Naive B cell (primary cell): ENCODE measurements at regions not wholly inside any gene's neighbourhood (a gene's known extent, or its start where the extent isn't known, plus 50 kb on each side); places are given as distances from the start of the nearest gene placed in this dataset.

Experiments used
- ATAC-seq, 2 donors: fragments of 150-1000 bp; cut with Tn5 transposase; 2 replicates each; pipeline ENCODE4 v1.10.0; 2021; ENCODE audit warnings: low read depth in 2 of 2, mild to moderate bottlenecking in 2 of 2, moderate library complexity in 2 of 2
- DNase-seq: peaks from one replicate; pipeline ENCODE4 v3.0.0; 2022
- H3K27ac Mint-ChIP-seq, 6 donors: one replicate each; pipeline ENCODE4 v1.8.0; 2020 to 2022; ENCODE audit warnings: mild to moderate bottlenecking in 6 of 6, mixed read lengths in 6 of 6, moderate library complexity in 5 of 6, inconsistent platforms in 2 of 6
- H3K27me3 Mint-ChIP-seq, 3 donors: one replicate each; pipeline ENCODE4 v1.8.0; 2021 to 2022; ENCODE audit warnings: mixed read lengths in 3 of 3, mild to moderate bottlenecking in 1 of 3
- H3K36me3 Mint-ChIP-seq, 2 donors: one replicate each; pipeline ENCODE4 v1.8.0; 2020 to 2022; ENCODE audit warnings: mixed read lengths in 2 of 2, inconsistent platforms in 1 of 2, mild to moderate bottlenecking in 1 of 2
- H3K4me1 Mint-ChIP-seq, 3 donors: one replicate each; pipeline ENCODE4 v1.8.0; 2020 to 2022; ENCODE audit warnings: mixed read lengths in 3 of 3, inconsistent platforms in 1 of 3, mild to moderate bottlenecking in 1 of 3, moderate library complexity in 1 of 3
- H3K4me3 Mint-ChIP-seq, 8 donors: one replicate each; pipeline ENCODE4 v1.8.0; 2020 to 2022; ENCODE audit warnings: mild to moderate bottlenecking in 8 of 8, mixed read lengths in 8 of 8, moderate library complexity in 8 of 8, inconsistent platforms in 2 of 8
- H3K9me3 Mint-ChIP-seq, 7 donors: one replicate each; pipeline ENCODE4 v1.8.0; 2020 to 2022; ENCODE audit warnings: mixed read lengths in 7 of 7, mild to moderate bottlenecking in 5 of 7, inconsistent platforms in 2 of 7, moderate library complexity in 1 of 7

GRCh38 chr17:77808686-77809425 is 149.6 kb upstream of the TNRC6C start:
- no peak for DNase-seq

GRCh38 chr17:77809814-77810213 is 148.7 kb upstream of the TNRC6C start:
- Mint-ChIP-seq H3K4me1 (no peaks in the 10 kb centered on the region), H3K27me3 (peaks cover 15 to 21% (median 18%) of the 10 kb centered on the region in 3 donors), H3K4me3 (no peak overlapping the region), H3K36me3 (no peaks in the 10 kb centered on the region), H3K27ac (no peak overlapping the region), H3K9me3 (no peaks in the 10 kb centered on the region)
- ATAC-seq: no peak
- DNase-seq: no peak

More at GRCh38 chr17:77808686-77809425, 149.6 kb upstream of the TNRC6C start:
- ATAC-seq: no peak
- no peak overlapping the region for H3K4me3 Mint-ChIP-seq
- no peaks in the 10 kb centered on the region for H3K36me3 Mint-ChIP-seq
- no peaks in the 10 kb centered on the region for H3K9me3 Mint-ChIP-seq
- H3K4me1 Mint-ChIP-seq: no peaks in the 10 kb centered on the region
- H3K27me3 Mint-ChIP-seq: peaks cover 24 to 28% (median 27%) of the 10 kb centered on the region in 3 donors
- H3K27ac Mint-ChIP-seq: no peak overlapping the region

- no peaks in the 10 kb centered on the region for H3K4me1 Mint-ChIP-seq
- no peaks in the 10 kb centered on the region for H3K9me3 Mint-ChIP-seq
- DNase-seq: no peak
- H3K4me3 Mint-ChIP-seq: no peak overlapping the region
- peak overlapping the region in 1 of 6 donors; percentile 3 for H3K27ac Mint-ChIP-seq
- no peaks in the 10 kb centered on the region for H3K36me3 Mint-ChIP-seq
- H3K27me3 Mint-ChIP-seq: peaks cover 14 to 17% (median 16%) of the 10 kb centered on the region in 3 donors
- no peak for ATAC-seq
Measured at GRCh38 chr17:77810536-77810935, 148.0 kb upstream of the TNRC6C start.

- peaks cover 16 to 21% (median 18%) of the 10 kb centered on the region in 3 donors for H3K27me3 Mint-ChIP-seq
- no peak for DNase-seq
- no peak overlapping the region for H3K4me3 Mint-ChIP-seq
- no peaks in the 10 kb centered on the region for H3K9me3 Mint-ChIP-seq
- no peaks in the 10 kb centered on the region for H3K4me1 Mint-ChIP-seq
- no peak overlapping the region for H3K27ac Mint-ChIP-seq
- no peaks in the 10 kb centered on the region for H3K36me3 Mint-ChIP-seq
- no peak for ATAC-seq
Measured at GRCh38 chr17:77811521-77811920, 147.0 kb upstream of the TNRC6C start.

- H3K9me3 Mint-ChIP-seq: peaks cover 0 to 3% (median 0%) of the 10 kb centered on the region in 7 donors
- no peaks in the 10 kb centered on the region for H3K36me3 Mint-ChIP-seq
- DNase-seq (no peak), ATAC-seq (no peak)
- peak overlapping the region in 1 of 8 donors; percentile 25 for H3K4me3 Mint-ChIP-seq
- peaks cover 17 to 22% (median 17%) of the 10 kb centered on the region in 3 donors for H3K27me3 Mint-ChIP-seq
- peak overlapping the region in 1 of 6 donors; percentile 48 for H3K27ac Mint-ChIP-seq
- no peaks in the 10 kb centered on the region for H3K4me1 Mint-ChIP-seq
Measured at GRCh38 chr17:77814091-77814772, 144.3 kb upstream of the TNRC6C start.

- ATAC-seq (no peak), DNase-seq (no peak)
- H3K27ac Mint-ChIP-seq: peak overlapping the region in 1 of 6 donors; percentile 65
- peaks cover 0 to 3% (median 0%) of the 10 kb centered on the region in 7 donors for H3K9me3 Mint-ChIP-seq
- H3K4me3 Mint-ChIP-seq: no peak overlapping the region
- no peaks in the 10 kb centered on the region for H3K36me3 Mint-ChIP-seq
- peaks cover 0 to 3% (median 0%) of the 10 kb centered on the region in 3 donors for H3K4me1 Mint-ChIP-seq
- peaks cover 24 to 28% (median 26%) of the 10 kb centered on the region in 3 donors for H3K27me3 Mint-ChIP-seq
Measured at GRCh38 chr17:77815127-77815905, 143.2 kb upstream of the TNRC6C start.

- Mint-ChIP-seq H3K4me3 (no peak overlapping the region), H3K36me3 (no peaks in the 10 kb centered on the region), H3K9me3 (peaks cover 0 to 3% (median 0%) of the 10 kb centered on the region in 7 donors), H3K27me3 (peaks cover 29 to 45% (median 38%) of the 10 kb centered on the region in 3 donors), H3K4me1 (peaks cover 0 to 12% (median 3%) of the 10 kb centered on the region in 3 donors), H3K27ac (no peak overlapping the region)
- ATAC-seq (no peak), DNase-seq (no peak)
Measured at GRCh38 chr17:77817953-77818352, 140.6 kb upstream of the TNRC6C start.

- no peak overlapping the region for H3K4me3 Mint-ChIP-seq
- H3K27me3 Mint-ChIP-seq: peaks cover 31 to 60% (median 54%) of the 10 kb centered on the region in 3 donors
- peaks cover 0 to 12% (median 3%) of the 10 kb centered on the region in 3 donors for H3K4me1 Mint-ChIP-seq
- H3K9me3 Mint-ChIP-seq: peaks cover 0 to 5% (median 0%) of the 10 kb centered on the region in 7 donors
- H3K36me3 Mint-ChIP-seq: peaks cover 0 to 10% of the 10 kb centered on the region in 2 donors
- no peak for DNase-seq
- no peak overlapping the region for H3K27ac Mint-ChIP-seq
- ATAC-seq: no peak
Measured at GRCh38 chr17:77819497-77819896, 139.0 kb upstream of the TNRC6C start.

- Mint-ChIP-seq H3K4me3 (no peak overlapping the region), H3K27ac (peak overlapping the region in 1 of 6 donors; percentile 17), H3K27me3 (peaks cover 31 to 67% (median 55%) of the 10 kb centered on the region in 3 donors), H3K36me3 (peaks cover 0 to 10% of the 10 kb centered on the region in 2 donors), H3K4me1 (peaks cover 0 to 12% (median 3%) of the 10 kb centered on the region in 3 donors), H3K9me3 (peaks cover 0 to 5% (median 0%) of the 10 kb centered on the region in 7 donors)
- ATAC-seq (peak; percentile 47 to 54), DNase-seq (no peak)
Measured at GRCh38 chr17:77821114-77821513, 137.4 kb upstream of the TNRC6C start.

- ATAC-seq: no peak
- Mint-ChIP-seq H3K27ac (peak overlapping the region in 2 of 6 donors; percentile 33 to 82), H3K4me1 (peaks cover 0 to 12% (median 3%) of the 10 kb centered on the region in 3 donors), H3K4me3 (no peak overlapping the region), H3K36me3 (peaks cover 0 to 10% of the 10 kb centered on the region in 2 donors), H3K27me3 (peaks cover 31 to 71% (median 57%) of the 10 kb centered on the region in 3 donors), H3K9me3 (peaks cover 0 to 5% (median 0%) of the 10 kb centered on the region in 7 donors)
- no peak for DNase-seq
Measured at GRCh38 chr17:77822302-77823030, 136.0 kb upstream of the TNRC6C start.

GRCh38 chr17:77824102-77824779 is 134.3 kb upstream of the TNRC6C start:
- peak overlapping the region in 1 of 6 donors; percentile 72 for H3K27ac Mint-ChIP-seq
- H3K27me3 Mint-ChIP-seq: peaks cover 23 to 58% (median 45%) of the 10 kb centered on the region in 3 donors
- ATAC-seq (no peak), DNase-seq (no peak)
- peaks cover 3 to 12% (median 4%) of the 10 kb centered on the region in 3 donors for H3K4me1 Mint-ChIP-seq
- H3K36me3 Mint-ChIP-seq: peaks cover 0 to 10% of the 10 kb centered on the region in 2 donors
- H3K4me3 Mint-ChIP-seq: no peak overlapping the region
- H3K9me3 Mint-ChIP-seq: peaks cover 0 to 2% (median 0%) of the 10 kb centered on the region in 7 donors

- H3K27ac Mint-ChIP-seq: no peak overlapping the region
Measured at GRCh38 chr17:77824780-77825280, 133.7 kb upstream of the TNRC6C start.

More at GRCh38 chr17:77824780-77825280, 133.7 kb upstream of the TNRC6C start:
- H3K4me3 Mint-ChIP-seq: no peak overlapping the region
- H3K36me3 Mint-ChIP-seq: peaks cover 0 to 10% of the 10 kb centered on the region in 2 donors
- no peak for DNase-seq
- H3K9me3 Mint-ChIP-seq: peaks cover 0 to 2% (median 0%) of the 10 kb centered on the region in 7 donors
- ATAC-seq: no peak
- peaks cover 19 to 53% (median 39%) of the 10 kb centered on the region in 3 donors for H3K27me3 Mint-ChIP-seq
- H3K4me1 Mint-ChIP-seq: peaks cover 3 to 12% (median 4%) of the 10 kb centered on the region in 3 donors
